A673 (cell line): ENCODE measurements at regions not wholly inside any gene's neighbourhood (a gene's known extent, or its start where the extent isn't known, plus 50 kb on each side); places are given as distances from the start of the nearest gene placed in this dataset.

Experiments
- BruUV-seq: library from RNA; stranded (reverse); fragments of 400-500 nt; replicated peaks from 2 replicates; lab custom pipeline; 2021; lab: Mats Ljungman, UMichigan
- CTCF ChIA-PET: fragments of 300-600 bp; sonication (Branson Sonifier 250); formaldehyde crosslinking; loops from one replicate; lab custom pipeline; 2022; ENCODE audit warnings: antibody characterized with exemption; lab: Charles Lee
- POLR2A ChIA-PET: fragments of 300-600 bp; sonication (Branson Sonifier 250); formaldehyde crosslinking; loops from one replicate; lab custom pipeline; 2022; ENCODE audit warnings: antibody characterized with exemption; ENCODE audit not compliant: low non-redundant PET; lab: Charles Lee
- DNase-seq: peaks from one replicate; pipeline ENCODE4 v3.0.0-alpha.2; 2015; ENCODE audit warnings: low spot score
- H3K27ac ChIP-seq: fragments of 200-600 bp; sonication (generic); 2 replicates; pipeline ENCODE4 v1.5.1; 2016; ENCODE audit warnings: mixed run types, low read depth, mild to moderate bottlenecking, mixed read lengths, antibody characterized with exemption, low read length; ENCODE audit not compliant: poor library complexity, severe bottlenecking
- H3K27me3 ChIP-seq: fragments of 200-600 bp; sonication (generic); replicated peaks from 2 replicates; pipeline ENCODE4 v1.6.1; 2017; ENCODE audit warnings: mixed run types, low read depth, mild to moderate bottlenecking, mixed read lengths, antibody characterized with exemption, low read length; ENCODE audit not compliant: insufficient read depth, poor library complexity
- H3K36me3 ChIP-seq: fragments of 200-600 bp; sonication (generic); 2 replicates; pipeline ENCODE4 v1.6.1; 2016; ENCODE audit warnings: mixed run types, mild to moderate bottlenecking, mixed read lengths, antibody characterized with exemption, low read length; ENCODE audit not compliant: insufficient read depth, poor library complexity, severe bottlenecking
- H3K4me1 ChIP-seq: fragments of 200-600 bp; sonication (generic); 2 replicates; pipeline ENCODE4 v1.6.1; 2017; ENCODE audit warnings: mixed run types, mild to moderate bottlenecking, mixed read lengths, antibody characterized with exemption, low read length; ENCODE audit not compliant: insufficient read depth, poor library complexity, severe bottlenecking
- H3K4me3 ChIP-seq: fragments of 200-600 bp; sonication (generic); 2 replicates; pipeline ENCODE4 v1.5.1; 2016; ENCODE audit warnings: low read depth, mixed run types, mild to moderate bottlenecking, mixed read lengths, low read length; ENCODE audit not compliant: poor library complexity, severe bottlenecking
- H3K9me3 ChIP-seq: fragments of 200-600 bp; sonication (generic); 2 replicates; pipeline ENCODE4 v1.6.1; 2016; ENCODE audit warnings: mixed run types, low read depth, mild to moderate bottlenecking, mixed read lengths, antibody characterized with exemption, low read length; ENCODE audit not compliant: poor library complexity, severe bottlenecking
- CTCF ChIP-seq: fragments of 300-800, 200-600 bp; sonication (generic); conservative IDR thresholded peaks from 2 replicates; pipeline ENCODE4 v1.5.1; 2017; ENCODE audit warnings: low read depth, mild to moderate bottlenecking, antibody characterized with exemption, low read length, moderate library complexity, mixed read lengths
- EZH2 ChIP-seq: fragments of 200-600 bp; sonication (generic); IDR thresholded peaks from 2 replicates; pipeline ENCODE4 v1.6.1; 2017; ENCODE audit warnings: borderline replicate concordance, low read depth, mild to moderate bottlenecking, mixed read lengths, antibody characterized with exemption, low read length; ENCODE audit not compliant: poor library complexity, severe bottlenecking
- intact Hi-C: fragments of 100-400 bp; cut with micrococcal nuclease; formaldehyde crosslinking; loops from one replicate; pipeline ENCODE4 v1.10.0; 2022; ENCODE audit not compliant: unreplicated experiment

DNA sequence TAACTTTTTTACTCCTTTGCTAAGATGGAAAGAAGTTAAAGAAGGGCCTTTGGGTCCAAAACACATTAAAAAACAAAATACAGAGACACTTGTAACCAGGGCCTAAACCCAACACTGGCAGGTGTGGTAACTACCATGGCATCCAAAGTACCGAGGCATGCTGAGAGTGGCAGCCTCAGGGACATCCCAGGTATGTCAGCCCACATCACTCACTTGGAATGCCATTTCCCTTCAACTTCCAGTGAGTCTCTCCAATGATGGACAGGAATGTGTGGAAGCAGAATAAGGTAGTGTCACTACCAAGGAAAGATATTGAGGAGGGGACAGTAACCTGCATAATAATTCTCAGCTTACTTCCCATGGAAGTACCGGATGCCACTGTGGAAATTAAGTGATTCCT lies 79.5 kb upstream of the SCOC start:
- Histone ChIP-seq H3K36me3 (no peaks in the 10 kb centered on the region), H3K9me3 (no peaks in the 10 kb centered on the region), H3K27ac (no peak overlapping the region), H3K4me1 (peaks cover 4% of the 10 kb centered on the region), H3K27me3 (no peaks in the 10 kb centered on the region), H3K4me3 (no peak overlapping the region)
- ChIA-PET CTCF (no interaction called here), POLR2A (no interaction called here)
- no TSS peak for BruUV-seq
- DNase-seq: no peak
- intact Hi-C loops: no loop called here
- TF ChIP-seq EZH2 (no peak), CTCF (no peak)

- no peak overlapping the region for H3K4me3 ChIP-seq
- no TSS peak for BruUV-seq
- intact Hi-C loops: no loop called here
- TF ChIP-seq CTCF (no peak), EZH2 (no peak)
- H3K27me3 ChIP-seq: no peaks in the 10 kb centered on the region
- no peak for DNase-seq
- ChIA-PET CTCF (no interaction called here), POLR2A (no interaction called here)
- H3K4me1 ChIP-seq: peaks cover under 1% of the 10 kb centered on the region
- H3K9me3 ChIP-seq: no peaks in the 10 kb centered on the region
- H3K27ac ChIP-seq: no peak overlapping the region
- H3K36me3 ChIP-seq: no peaks in the 10 kb centered on the region
Measured at GRCh38 chr4:140291259-140291658, 82.2 kb upstream of the SCOC start.

GRCh38 chr4:140289486-140289885 lies 84.0 kb upstream of the SCOC start:
- H3K27me3 ChIP-seq: peaks cover 16% of the 10 kb centered on the region
- H3K9me3 ChIP-seq: no peaks in the 10 kb centered on the region
- intact Hi-C loops: no loop called here
- no peak overlapping the region for H3K4me3 ChIP-seq
- ChIA-PET CTCF (no interaction called here), POLR2A (no interaction called here)
- no TSS peak for BruUV-seq
- TF ChIP-seq CTCF (no peak), EZH2 (no peak)
- DNase-seq: no peak
- H3K4me1 ChIP-seq: no peaks in the 10 kb centered on the region
- no peaks in the 10 kb centered on the region for H3K36me3 ChIP-seq
- H3K27ac ChIP-seq: no peak overlapping the region
